HCT116 (cell line): ENCODE measurements at regions not wholly inside any gene's neighbourhood (a gene's known extent, or its start where the extent isn't known, plus 50 kb on each side); places are given as distances from the start of the nearest gene placed in this dataset.

Experiments
- ATAC-seq: fragments of 200-7000 bp; cut with Tn5 transposase; 2 replicates; pipeline ENCODE4 v1.9.1; 2020; ENCODE audit warnings: mild to moderate bottlenecking, moderate library complexity
- BruUV-seq: library from RNA; stranded (reverse); fragments of 400-500 nt; replicated peaks from 2 replicates; lab custom pipeline; 2021; lab: Mats Ljungman, UMichigan
- CTCF ChIA-PET: fragments of 300-600 bp; sonication (Branson Sonifier 250); formaldehyde crosslinking; loops from one replicate; lab custom pipeline; 2021; ENCODE audit warnings: antibody characterized with exemption; lab: Charles Lee
- POLR2A ChIA-PET: fragments of 300-600, 350-600 bp; sonication (Branson Sonifier 250); formaldehyde crosslinking; loops from one replicate; lab custom pipeline; 2021; ENCODE audit warnings: antibody characterized with exemption; lab: Charles Lee
- RAD21 ChIA-PET, 2 experiments: fragments of 300-600 bp; sonication (Branson Sonifier 250); formaldehyde crosslinking; loops; one replicate each; lab custom pipeline; 2023; ENCODE audit warnings: low total read pairs in 2 of 2; ENCODE audit not compliant: uncharacterized antibody in 2 of 2, unreplicated experiment in 2 of 2, low non-redundant PET in 1 of 2; lab: Charles Lee
- DNase-seq: peaks from one replicate; pipeline ENCODE4 v3.0.0-alpha.2; 2010; ENCODE audit warnings: low read depth, low spot score
- H2AFZ ChIP-seq: fragments of 200-600 bp; shearing (Covaris generic), sonication (generic); 2 replicates; pipeline ENCODE4 v1.6.1; 2017; ENCODE audit warnings: low read depth, mixed run types, mixed read lengths, antibody characterized with exemption, low read length; ENCODE audit not compliant: poor library complexity, severe bottlenecking
- H3K27ac ChIP-seq: 2 replicates; pipeline ENCODE4 v1.5.1; 2012; ENCODE audit warnings: low read depth, low read length
- H3K27me3 ChIP-seq: fragments of 200-600 bp; sonication (generic); 2 replicates; pipeline ENCODE4 v1.6.1; 2016; ENCODE audit warnings: mixed run types, low read length, mixed read lengths; ENCODE audit not compliant: insufficient read depth
- H3K36me3 ChIP-seq, 2 experiments: fragments of 200-500 bp in 1 of 2; fragments of 200-600 bp in 1 of 2; sonication (Bioruptor generic) in 1 of 2; sonication (generic) in 1 of 2; 2 replicates each; pipeline versions ENCODE4 v1.5.1 to v1.6.1; 2014 to 2016; ENCODE audit warnings: low read length in 2 of 2, inconsistent platforms in 1 of 2, mixed read lengths in 1 of 2, mixed run types in 1 of 2; ENCODE audit not compliant: insufficient read depth in 2 of 2, control insufficient read depth in 1 of 2
- H3K4me1 ChIP-seq, 2 experiments: fragments of 200-600 bp in 1 of 2; sonication (generic) in 1 of 2; 2 replicates each; pipeline versions ENCODE4 v1.5.1 to v1.6.1; 2012 to 2017; ENCODE audit warnings: low read length in 2 of 2, inconsistent platforms in 1 of 2, mild to moderate bottlenecking in 1 of 2, mixed read lengths in 1 of 2, mixed run types in 1 of 2, moderate library complexity in 1 of 2; ENCODE audit not compliant: insufficient read depth in 2 of 2, control insufficient read depth in 1 of 2
- H3K4me2 ChIP-seq: fragments of 200-600 bp; sonication (generic); 2 replicates; pipeline ENCODE4 v1.6.1; 2017; ENCODE audit warnings: mixed run types, low read length, mixed read lengths
- H3K4me3 ChIP-seq, 2 experiments: fragments of 200-600 bp in 1 of 2; sonication (generic) in 1 of 2; replicated peaks in 1 of 2; 2 replicates each; pipeline ENCODE4 v1.5.1; 2011 to 2016; ENCODE audit warnings: low read length in 2 of 2, control low read depth in 1 of 2, low read depth in 1 of 2, mild to moderate bottlenecking in 1 of 2, mixed read lengths in 1 of 2, mixed run types in 1 of 2
- H3K79me2 ChIP-seq: fragments of 200-600 bp; sonication (generic); 2 replicates; pipeline ENCODE4 v1.6.1; 2017; ENCODE audit warnings: mild to moderate bottlenecking, mixed run types, low read length, moderate library complexity, mixed read lengths; ENCODE audit not compliant: insufficient read depth
- H3K9ac ChIP-seq: fragments of 200-600 bp; sonication (generic); 2 replicates; pipeline ENCODE4 v1.6.1; 2016; ENCODE audit warnings: low read length, mixed read lengths
- H3K9me2 ChIP-seq: fragments of 200-600 bp; sonication (generic), shearing (Covaris generic); 2 replicates; pipeline ENCODE4 v1.6.1; 2017; ENCODE audit warnings: mixed run types, mild to moderate bottlenecking, moderate library complexity; ENCODE audit not compliant: insufficient read depth
- H3K9me3 ChIP-seq, 2 experiments: fragments of 200-500 bp in 1 of 2; fragments of 200-600 bp in 1 of 2; sonication (Bioruptor generic) in 1 of 2; sonication (generic) in 1 of 2; 2 replicates each; pipeline ENCODE4 v1.6.1; 2014 to 2017; ENCODE audit warnings: low read length in 2 of 2, mixed read lengths in 2 of 2, inconsistent platforms in 1 of 2, low read depth in 1 of 2, mild to moderate bottlenecking in 1 of 2, mixed run types in 1 of 2, moderate library complexity in 1 of 2; ENCODE audit not compliant: control insufficient read depth in 1 of 2, insufficient read depth in 1 of 2
- H4K20me1 ChIP-seq: fragments of 200-600 bp; sonication (generic), shearing (Covaris generic); 2 replicates; pipeline ENCODE4 v1.6.1; 2017; ENCODE audit warnings: mixed run types, mild to moderate bottlenecking, moderate library complexity; ENCODE audit not compliant: insufficient read depth
- ATF3 ChIP-seq: IDR thresholded peaks from 2 replicates; pipeline ENCODE4 v1.6.1; 2012
- CEBPB ChIP-seq: IDR thresholded peaks from 2 replicates; pipeline ENCODE4 v1.6.1; 2012; ENCODE audit warnings: low read depth
- EGR1 ChIP-seq: IDR thresholded peaks from 2 replicates; pipeline ENCODE4 v1.6.1; 2012; ENCODE audit warnings: low read depth
- ELF1 ChIP-seq: IDR thresholded peaks from 2 replicates; pipeline ENCODE4 v1.6.1; 2012; ENCODE audit warnings: low read depth, borderline replicate concordance
- EZH2 ChIP-seq: fragments of 200-600 bp; sonication (generic); IDR thresholded peaks from 2 replicates; pipeline ENCODE4 v1.6.1; 2017; ENCODE audit warnings: antibody characterized with exemption, mixed run types
- EZH2phosphoT487 ChIP-seq: fragments of 200-600 bp; IDR thresholded peaks from 2 replicates; pipeline ENCODE4 v1.6.1; 2018; ENCODE audit warnings: antibody characterized with exemption, borderline replicate concordance
- FOSL1 ChIP-seq: IDR thresholded peaks from 2 replicates; pipeline ENCODE4 v1.6.1; 2012; ENCODE audit warnings: low read depth
- JUND ChIP-seq: IDR thresholded peaks from 2 replicates; pipeline ENCODE4 v1.6.1; 2012
- MAX ChIP-seq: IDR thresholded peaks from 2 replicates; pipeline ENCODE4 v1.6.1; 2012
- POLR2A ChIP-seq: IDR thresholded peaks from 2 replicates; pipeline ENCODE4 v1.7.0; 2011; ENCODE audit warnings: borderline replicate concordance; ENCODE audit not compliant: insufficient read depth, insufficient read length; ENCODE audit errors: extremely low read depth
- POLR2AphosphoS5 ChIP-seq: IDR thresholded peaks from 2 replicates; pipeline ENCODE4 v1.6.1; 2011; ENCODE audit warnings: mild to moderate bottlenecking, low read depth, low read length, moderate library complexity
- RAD21 ChIP-seq: IDR thresholded peaks from 2 replicates; pipeline ENCODE4 v1.6.1; 2012; ENCODE audit warnings: low read depth, mild to moderate bottlenecking
- SRF ChIP-seq: IDR thresholded peaks from 2 replicates; pipeline ENCODE4 v1.6.1; 2012; ENCODE audit warnings: low read depth
- TCF7L2 ChIP-seq: IDR thresholded peaks from 2 replicates; pipeline ENCODE4 v1.7.0; 2011; ENCODE audit warnings: borderline replicate concordance, inconsistent platforms; ENCODE audit not compliant: insufficient read depth, insufficient read length; ENCODE audit errors: extremely low read depth
- YY1 ChIP-seq: IDR thresholded peaks from 2 replicates; pipeline ENCODE4 v1.6.1; 2011; ENCODE audit warnings: low read length, low read depth, moderate library complexity, mild to moderate bottlenecking; ENCODE audit not compliant: insufficient replicate concordance; ENCODE audit errors: extremely low read depth
- ZBTB33 ChIP-seq: IDR thresholded peaks from 2 replicates; pipeline ENCODE4 v1.6.1; 2011; ENCODE audit warnings: mild to moderate bottlenecking, low read length, moderate library complexity; ENCODE audit not compliant: insufficient replicate concordance; ENCODE audit errors: extremely low read depth
- ZFX ChIP-seq: fragments of 450-650 bp; IDR thresholded peaks from 2 replicates; pipeline ENCODE4 v1.6.1; 2017
- ZNF274 ChIP-seq: fragments of 200-500 bp; sonication (Bioruptor generic); IDR thresholded peaks from 2 replicates; pipeline ENCODE4 v1.6.1; 2014; ENCODE audit warnings: mild to moderate bottlenecking, low read depth, low read length, inconsistent platforms
- intact Hi-C: fragments of 100-400 bp; cut with micrococcal nuclease; formaldehyde crosslinking; loops from 2 replicates; pipeline ENCODE4 v1.10.0; 2022

- Histone ChIP-seq H2AFZ (no peak overlapping the region), H3K9me3 (no peaks in the 10 kb centered on the region), H3K4me2 (no peak overlapping the region), H3K79me2 (no peaks in the 10 kb centered on the region), H3K4me1 (no peaks in the 10 kb centered on the region), H3K4me3 (no peak overlapping the region), H3K27ac (no peak overlapping the region), H3K36me3 (no peaks in the 10 kb centered on the region), H3K27me3 (no peaks in the 10 kb centered on the region), H4K20me1 (no peaks in the 10 kb centered on the region), H3K9ac (no peak overlapping the region), H3K9me2 (no peaks in the 10 kb centered on the region)
- BruUV-seq, result no TSS peak
- CTCF ChIA-PET, result no interaction called here
- intact Hi-C loops, result no loop called here
- POLR2A ChIA-PET, result no interaction called here
- ATAC-seq (no peak), DNase-seq (no peak)
- RAD21 ChIA-PET, result no interaction called here
- TF ChIP-seq TCF7L2 (no peak), MAX (no peak), FOSL1 (no peak)
Measured at GRCh38 chr3:139134678-139135372, 90.1 kb upstream of the PRR23C start.

DNA sequence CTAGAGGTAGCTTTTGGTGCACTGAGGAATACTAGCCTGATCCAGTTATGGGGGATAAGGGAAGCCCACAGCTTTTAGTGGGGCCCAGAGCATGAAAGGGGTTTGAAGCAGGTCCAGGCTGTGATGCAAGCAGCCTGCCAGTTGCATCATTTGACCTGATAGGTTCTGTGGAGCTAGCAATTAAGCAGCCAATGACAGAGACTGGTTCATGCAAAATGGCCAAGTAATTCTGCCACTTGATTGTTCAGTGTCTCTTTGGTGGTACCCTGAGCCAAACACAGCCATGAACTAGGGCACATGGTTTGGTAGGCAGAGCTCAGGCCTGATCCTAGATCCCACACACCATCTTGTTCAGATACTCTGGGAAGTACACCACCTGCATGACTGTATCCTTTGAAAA, 91.0 kb upstream of the PRR23C start:
- RAD21 ChIA-PET, result no interaction called here
- TF ChIP-seq POLR2A (no peak), RAD21 (no peak), ELF1 (no peak), MAX (no peak), EGR1 (no peak), SRF (no peak), ZNF274 (no peak), YY1 (no peak), POLR2AphosphoS5 (no peak), EZH2 (no peak), CEBPB (no peak), ZFX (no peak), TCF7L2 (no peak), ZBTB33 (no peak), EZH2phosphoT487 (no peak), ATF3 (no peak), JUND (no peak)

More for the DNA sequence above, 91.0 kb upstream of the PRR23C start:
- Histone ChIP-seq H3K36me3 (no peaks in the 10 kb centered on the region), H3K9me3 (no peaks in the 10 kb centered on the region), H3K4me3 (no peak overlapping the region), H3K9me2 (no peaks in the 10 kb centered on the region), H4K20me1 (no peaks in the 10 kb centered on the region), H3K4me1 (no peaks in the 10 kb centered on the region), H3K27ac (no peak overlapping the region), H3K27me3 (no peaks in the 10 kb centered on the region), H2AFZ (no peak overlapping the region), H3K9ac (no peak overlapping the region), H3K79me2 (no peaks in the 10 kb centered on the region), H3K4me2 (no peak overlapping the region)
- POLR2A ChIA-PET, result no interaction called here
- no TSS peak for BruUV-seq
- CTCF ChIA-PET, result no interaction called here
- DNase-seq (no peak), ATAC-seq (no peak)
- intact Hi-C loops, result no loop called here
